MM.1S (cell line): ENCODE measurements at regions not wholly inside any gene's neighbourhood (a gene's known extent, or its start where the extent isn't known, plus 50 kb on each side); places are given as distances from the start of the nearest gene placed in this dataset.

ENCODE experiments used
- DNase-seq: peaks from one replicate; pipeline ENCODE4 v3.0.0-alpha.2; 2015
- H2AFZ ChIP-seq: fragments of 300-600 bp; sonication (generic); 2 replicates; pipeline ENCODE4 v1.6.0; 2016; ENCODE audit warnings: antibody characterized with exemption, low read length
- H3F3A ChIP-seq: fragments of 300-600 bp; sonication (generic); 2 replicates; pipeline ENCODE4 v1.6.1; 2016; ENCODE audit warnings: mild to moderate bottlenecking, antibody characterized with exemption, low read length, moderate library complexity, mixed read lengths; ENCODE audit not compliant: insufficient read depth
- H3K27ac ChIP-seq: fragments of 300-600 bp; sonication (generic); 2 replicates; pipeline ENCODE4 v1.5.1; 2016; ENCODE audit warnings: mild to moderate bottlenecking, low read length
- H3K27me3 ChIP-seq: fragments of 300-600 bp; sonication (generic); replicated peaks from 2 replicates; pipeline ENCODE4 v1.6.0; 2016; ENCODE audit warnings: low read length; ENCODE audit not compliant: insufficient read depth
- H3K36me3 ChIP-seq: fragments of 300-600 bp; sonication (generic); replicated peaks from 2 replicates; pipeline ENCODE4 v1.6.1; 2016; ENCODE audit warnings: mild to moderate bottlenecking, low read length, mixed read lengths; ENCODE audit not compliant: insufficient read depth
- H3K4me1 ChIP-seq: fragments of 300-600 bp; sonication (generic); 2 replicates; pipeline ENCODE4 v1.6.1; 2016; ENCODE audit warnings: low read length, mixed read lengths
- H3K4me2 ChIP-seq: fragments of 300-600 bp; sonication (generic); 2 replicates; pipeline ENCODE4 v1.6.0; 2016; ENCODE audit warnings: low read depth, low read length
- H3K4me3 ChIP-seq: fragments of 300-600 bp; sonication (generic); 2 replicates; pipeline ENCODE4 v1.5.1; 2016; ENCODE audit warnings: low read length, mixed read lengths
- H3K79me2 ChIP-seq: fragments of 300-600 bp; sonication (generic); 2 replicates; pipeline ENCODE4 v1.6.1; 2016; ENCODE audit warnings: mixed run types, low read length, mixed read lengths
- H3K9ac ChIP-seq: fragments of 300-600 bp; sonication (generic); 2 replicates; pipeline ENCODE4 v1.6.1; 2016; ENCODE audit warnings: low read length, mixed read lengths
- H3K9me2 ChIP-seq: fragments of 300-600 bp; sonication (generic); replicated peaks from 2 replicates; pipeline ENCODE4 v1.6.1; 2016; ENCODE audit warnings: mild to moderate bottlenecking, low read length, mixed read lengths; ENCODE audit not compliant: insufficient read depth
- H3K9me3 ChIP-seq: fragments of 300-600 bp; sonication (generic); replicated peaks from 2 replicates; pipeline ENCODE4 v1.6.1; 2016; ENCODE audit warnings: mild to moderate bottlenecking, low read length, mixed read lengths; ENCODE audit not compliant: insufficient read depth
- H4K20me1 ChIP-seq: fragments of 300-600 bp; sonication (generic); 2 replicates; pipeline ENCODE4 v1.6.1; 2016; ENCODE audit warnings: mild to moderate bottlenecking, low read length, moderate library complexity, mixed read lengths; ENCODE audit not compliant: insufficient read depth
- CTCF ChIP-seq: fragments of 300-600 bp; sonication (generic); IDR thresholded peaks from 2 replicates; pipeline ENCODE4 v1.5.1; 2016; ENCODE audit warnings: antibody characterized with exemption, low read length, mixed read lengths
- EZH2 ChIP-seq: fragments of 300-600 bp; sonication (generic); optimal IDR thresholded peaks from 2 replicates; pipeline ENCODE3; 2017; ENCODE audit warnings: low read depth, mild to moderate bottlenecking, antibody characterized with exemption, low read length, mixed read lengths
- EZH2phosphoT487 ChIP-seq: fragments of 300-600 bp; sonication (generic); IDR thresholded peaks from 2 replicates; pipeline ENCODE4 v1.6.1; 2018; ENCODE audit warnings: antibody characterized with exemption, low read length

GRCh38 chr15:70424937-70425411 lies 327.3 kb upstream of the TLE3 start:
- TF ChIP-seq CTCF (no peak), EZH2 (no peak), EZH2phosphoT487 (no peak)
- Histone ChIP-seq H3K9me3 (no peaks in the 10 kb centered on the region), H2AFZ (no peak overlapping the region), H3K9ac (no peak overlapping the region), H3K9me2 (no peaks in the 10 kb centered on the region), H4K20me1 (no peaks in the 10 kb centered on the region), H3K27me3 (no peaks in the 10 kb centered on the region), H3K36me3 (no peaks in the 10 kb centered on the region), H3K27ac (no peak overlapping the region), H3K4me2 (no peak overlapping the region), H3K79me2 (no peaks in the 10 kb centered on the region), H3F3A (no peaks in the 10 kb centered on the region), H3K4me1 (peaks cover 17% of the 10 kb centered on the region), H3K4me3 (no peak overlapping the region)
- DNase-seq = no peak

GRCh38 chr15:70423267-70423666 lies 325.6 kb upstream of the TLE3 start:
- no peak overlapping the region for H2AFZ ChIP-seq
- no peak overlapping the region for H3K27ac ChIP-seq
- H3K4me1 ChIP-seq = peaks cover 17% of the 10 kb centered on the region
- H3K4me2 ChIP-seq = no peak overlapping the region
- no peaks in the 10 kb centered on the region for H3K9me2 ChIP-seq
- H4K20me1 ChIP-seq = no peaks in the 10 kb centered on the region
- DNase-seq = no peak
- H3F3A ChIP-seq = no peaks in the 10 kb centered on the region
- no peak overlapping the region for H3K4me3 ChIP-seq
- H3K79me2 ChIP-seq = no peaks in the 10 kb centered on the region
- H3K27me3 ChIP-seq = no peaks in the 10 kb centered on the region
- H3K9me3 ChIP-seq = no peaks in the 10 kb centered on the region
- TF ChIP-seq EZH2phosphoT487 (no peak), CTCF (no peak), EZH2 (no peak)
- H3K9ac ChIP-seq = no peak overlapping the region
- no peaks in the 10 kb centered on the region for H3K36me3 ChIP-seq

- Histone ChIP-seq H3K79me2 (no peaks in the 10 kb centered on the region), H3K9me2 (no peaks in the 10 kb centered on the region), H4K20me1 (no peaks in the 10 kb centered on the region), H3K27ac (no peak overlapping the region), H3K4me2 (no peak overlapping the region), H2AFZ (no peak overlapping the region), H3K4me1 (peaks cover 13% of the 10 kb centered on the region), H3F3A (no peaks in the 10 kb centered on the region), H3K27me3 (no peaks in the 10 kb centered on the region), H3K4me3 (no peak overlapping the region), H3K36me3 (no peaks in the 10 kb centered on the region), H3K9me3 (no peaks in the 10 kb centered on the region), H3K9ac (no peak overlapping the region)
- DNase-seq = no peak
- TF ChIP-seq EZH2phosphoT487 = no peak
- no peak for TF ChIP-seq CTCF
- TF ChIP-seq EZH2 = no peak
Measured at GRCh38 chr15:70422342-70422741, 324.6 kb upstream of the TLE3 start.

- Histone ChIP-seq H2AFZ (no peak overlapping the region), H3K9ac (no peak overlapping the region), H3K27ac (no peak overlapping the region), H3K4me2 (no peak overlapping the region), H3K4me1 (peaks cover 20% of the 10 kb centered on the region), H3K9me3 (no peaks in the 10 kb centered on the region), H3K36me3 (no peaks in the 10 kb centered on the region), H3K4me3 (no peak overlapping the region), H3K27me3 (no peaks in the 10 kb centered on the region), H4K20me1 (no peaks in the 10 kb centered on the region), H3F3A (no peaks in the 10 kb centered on the region), H3K9me2 (no peaks in the 10 kb centered on the region), H3K79me2 (no peaks in the 10 kb centered on the region)
- no peak for TF ChIP-seq EZH2phosphoT487
- no peak for DNase-seq
Measured at GRCh38 chr15:70420948-70421482, 323.3 kb upstream of the TLE3 start.
